ENCODE measurements at regions not wholly inside any gene's neighbourhood (a gene's known extent, or its start where the extent isn't known, plus 50 kb on each side); places are given as distances from the start of the nearest gene placed in this dataset.
"Not testable (repeated sequence)": the region's sequence is repeated elsewhere in the genome, so short reads cannot be mapped to it uniquely, and the experiment has no call there.

DNA sequence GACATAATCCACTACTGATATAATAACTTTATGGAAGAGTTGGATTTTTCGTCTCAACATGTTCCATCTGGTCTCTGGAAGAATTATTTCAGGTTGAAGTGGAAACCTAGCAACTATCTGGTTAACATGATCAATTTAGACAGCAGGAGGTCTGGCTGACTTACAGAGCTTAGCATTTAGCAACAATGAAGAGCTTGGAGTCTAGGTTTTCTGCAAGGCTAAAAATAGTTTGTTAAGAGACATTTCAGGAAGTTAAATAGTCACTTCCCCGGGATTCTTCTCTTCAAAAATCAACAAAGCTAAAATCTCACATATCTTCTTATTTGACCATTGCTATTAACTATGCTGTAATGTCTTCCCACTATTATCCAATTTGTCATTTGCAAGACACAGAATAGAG, 418.6 kb upstream of the DIPK2B start:
- TF ChIP-seq, protein P1, sequence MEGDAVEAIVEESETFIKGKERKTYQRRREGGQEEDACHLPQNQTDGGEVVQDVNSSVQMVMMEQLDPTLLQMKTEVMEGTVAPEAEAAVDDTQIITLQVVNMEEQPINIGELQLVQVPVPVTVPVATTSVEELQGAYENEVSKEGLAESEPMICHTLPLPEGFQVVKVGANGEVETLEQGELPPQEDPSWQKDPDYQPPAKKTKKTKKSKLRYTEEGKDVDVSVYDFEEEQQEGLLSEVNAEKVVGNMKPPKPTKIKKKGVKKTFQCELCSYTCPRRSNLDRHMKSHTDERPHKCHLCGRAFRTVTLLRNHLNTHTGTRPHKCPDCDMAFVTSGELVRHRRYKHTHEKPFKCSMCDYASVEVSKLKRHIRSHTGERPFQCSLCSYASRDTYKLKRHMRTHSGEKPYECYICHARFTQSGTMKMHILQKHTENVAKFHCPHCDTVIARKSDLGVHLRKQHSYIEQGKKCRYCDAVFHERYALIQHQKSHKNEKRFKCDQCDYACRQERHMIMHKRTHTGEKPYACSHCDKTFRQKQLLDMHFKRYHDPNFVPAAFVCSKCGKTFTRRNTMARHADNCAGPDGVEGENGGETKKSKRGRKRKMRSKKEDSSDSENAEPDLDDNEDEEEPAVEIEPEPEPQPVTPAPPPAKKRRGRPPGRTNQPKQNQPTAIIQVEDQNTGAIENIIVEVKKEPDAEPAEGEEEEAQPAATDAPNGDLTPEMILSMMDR (IDR thresholded peaks at IDR 0.05), result no peak
- no peak overlapping the region for H3K27ac ChIP-seq
- no peak overlapping the region for H3K4me3 ChIP-seq
- no peak for DNase-seq (ENCODE audit: low spot score)

DNA sequence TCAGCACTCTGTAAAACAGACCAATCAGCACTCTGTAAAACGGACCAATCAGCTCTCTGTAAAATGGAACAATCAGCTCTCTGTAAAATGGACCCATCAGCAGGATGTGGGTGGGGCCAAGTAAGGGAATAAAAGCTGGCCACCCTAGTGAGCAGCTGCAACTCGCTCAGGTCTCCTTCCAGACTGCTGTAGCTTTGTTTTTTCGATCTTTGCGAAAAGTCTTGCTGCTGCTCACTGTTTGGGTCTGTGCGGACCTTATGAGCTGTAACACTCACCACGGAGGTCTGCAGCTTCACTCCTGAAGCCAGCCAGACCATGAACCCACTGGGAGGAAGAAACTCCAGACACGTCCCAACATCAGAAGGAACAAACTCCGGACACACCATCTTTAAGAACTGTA, 414.9 kb upstream of the DIPK2B start:
- not testable (repeated sequence) for H3K4me3 ChIP-seq; DNase-seq (ENCODE audit: low spot score); H3K27ac ChIP-seq

GRCh38 chrX:45614853-45615252, 414.2 kb upstream of the DIPK2B start:
- Histone ChIP-seq H3K4me3 (no peak overlapping the region), H3K27ac (no peak overlapping the region)
- TF ChIP-seq, protein P1 (IDR thresholded peaks at IDR 0.05), result no peak
- no peak for DNase-seq (ENCODE audit: low spot score)

DNA sequence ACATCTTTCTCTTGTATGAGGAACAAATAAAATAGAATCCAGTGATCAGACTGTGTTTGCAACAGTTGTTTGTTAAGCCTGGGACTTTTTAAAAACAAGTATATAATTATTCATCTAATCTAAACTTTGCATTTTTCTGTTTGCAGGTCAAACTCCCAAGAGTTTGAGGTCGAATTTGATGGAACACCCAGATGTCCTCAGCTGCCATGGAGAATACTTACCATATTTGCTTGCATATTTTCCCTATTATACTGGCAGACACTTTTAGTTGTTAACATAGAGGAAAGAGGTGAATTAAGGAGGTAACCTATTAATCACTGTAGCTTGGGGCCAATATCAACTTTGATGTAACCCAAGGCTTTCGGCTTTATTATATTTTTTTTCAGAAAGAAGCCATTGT, 401.5 kb upstream of the DIPK2B start:
- DNase-seq (ENCODE audit: low spot score), result no peak
- H3K27ac ChIP-seq, result no peak overlapping the region
- no peak overlapping the region for H3K4me3 ChIP-seq
- TF ChIP-seq, protein P1 (IDR thresholded peaks at IDR 0.05), result no peak

GRCh38 chrX:45601052-45601451, 400.4 kb upstream of the DIPK2B start:
- TF ChIP-seq, protein P1 (IDR thresholded peaks at IDR 0.05), result no peak
- Histone ChIP-seq H3K4me3 (no peak overlapping the region), H3K27ac (no peak overlapping the region)
- DNase-seq (ENCODE audit: low spot score), result no peak

DNA sequence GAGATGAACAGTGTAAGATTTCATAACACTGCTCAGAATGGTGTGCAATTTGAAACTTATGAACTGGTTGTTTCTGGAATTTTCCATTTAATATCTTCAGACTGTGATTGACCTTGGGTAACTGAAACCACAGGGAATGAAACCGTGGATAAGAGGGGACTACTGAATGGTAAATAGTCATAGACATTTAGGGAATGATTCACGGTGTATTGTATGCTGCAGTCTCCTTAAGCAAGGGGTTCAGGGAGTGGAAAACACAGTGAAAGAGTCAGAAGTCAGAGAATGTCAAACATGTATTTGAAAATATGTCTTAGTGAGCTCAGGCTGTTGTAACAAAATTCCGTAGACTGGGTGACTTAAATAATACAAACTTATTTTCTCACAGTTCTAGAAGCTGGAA, 398.2 kb upstream of the DIPK2B start:
- TF ChIP-seq, protein P1 (IDR thresholded peaks at IDR 0.05), result no peak
- H3K27ac ChIP-seq, result peak overlapping the region in 1 of 2 donors; percentile 35
- H3K4me3 ChIP-seq, result no peak overlapping the region
- DNase-seq (ENCODE audit: low spot score), result no peak

GRCh38 chrX:45596188-45596808, 395.6 kb upstream of the DIPK2B start:
- TF ChIP-seq, protein P1 (IDR thresholded peaks at IDR 0.05), result no peak
- no peak overlapping the region for H3K4me3 ChIP-seq
- no peak for DNase-seq (ENCODE audit: low spot score)
- no peak overlapping the region for H3K27ac ChIP-seq

Data from coronary artery (tissue), 2 donors.